ENCODE measurements at regions not wholly inside any gene's neighbourhood (a gene's known extent, or its start where the extent isn't known, plus 50 kb on each side); places are given as distances from the start of the nearest gene placed in this dataset.
"Not testable (repeated sequence)": the region's sequence is repeated elsewhere in the genome, so short reads cannot be mapped to it uniquely, and the experiment has no call there.

DNA sequence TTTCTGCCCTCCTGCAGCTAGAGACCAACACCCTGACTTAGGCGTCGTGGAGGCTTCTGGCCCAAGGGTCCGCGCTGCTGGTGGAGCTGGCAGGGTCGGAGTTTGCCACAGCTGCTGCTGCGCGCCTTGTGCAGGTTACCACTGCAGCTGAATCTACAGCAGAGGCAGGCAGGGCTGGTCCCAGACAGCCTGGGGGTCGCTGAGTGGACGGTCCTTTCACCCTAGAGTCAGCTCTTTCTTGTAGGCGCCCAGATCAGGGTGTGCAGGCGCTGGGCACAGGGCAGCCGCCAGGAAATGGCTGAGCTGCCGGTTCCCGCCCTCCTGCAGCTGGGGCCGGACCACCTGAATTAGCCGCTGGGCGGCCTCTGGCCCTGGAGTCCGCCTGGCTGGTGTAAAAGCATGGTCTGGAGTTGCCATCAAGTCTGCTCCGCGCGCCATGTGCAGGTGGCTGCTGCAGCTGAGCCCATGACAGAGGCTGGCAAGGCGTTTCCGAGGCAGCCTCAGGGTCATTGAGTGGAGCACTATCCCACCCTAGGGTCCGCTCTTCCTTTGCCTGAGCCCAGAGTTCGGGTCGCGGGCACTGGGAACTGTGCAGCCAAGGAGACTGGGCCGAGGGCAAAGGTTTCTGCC, 144.3 kb downstream of the CCDC74A start:
- TF ChIP-seq, protein P1, sequence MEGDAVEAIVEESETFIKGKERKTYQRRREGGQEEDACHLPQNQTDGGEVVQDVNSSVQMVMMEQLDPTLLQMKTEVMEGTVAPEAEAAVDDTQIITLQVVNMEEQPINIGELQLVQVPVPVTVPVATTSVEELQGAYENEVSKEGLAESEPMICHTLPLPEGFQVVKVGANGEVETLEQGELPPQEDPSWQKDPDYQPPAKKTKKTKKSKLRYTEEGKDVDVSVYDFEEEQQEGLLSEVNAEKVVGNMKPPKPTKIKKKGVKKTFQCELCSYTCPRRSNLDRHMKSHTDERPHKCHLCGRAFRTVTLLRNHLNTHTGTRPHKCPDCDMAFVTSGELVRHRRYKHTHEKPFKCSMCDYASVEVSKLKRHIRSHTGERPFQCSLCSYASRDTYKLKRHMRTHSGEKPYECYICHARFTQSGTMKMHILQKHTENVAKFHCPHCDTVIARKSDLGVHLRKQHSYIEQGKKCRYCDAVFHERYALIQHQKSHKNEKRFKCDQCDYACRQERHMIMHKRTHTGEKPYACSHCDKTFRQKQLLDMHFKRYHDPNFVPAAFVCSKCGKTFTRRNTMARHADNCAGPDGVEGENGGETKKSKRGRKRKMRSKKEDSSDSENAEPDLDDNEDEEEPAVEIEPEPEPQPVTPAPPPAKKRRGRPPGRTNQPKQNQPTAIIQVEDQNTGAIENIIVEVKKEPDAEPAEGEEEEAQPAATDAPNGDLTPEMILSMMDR (IDR thresholded peaks at IDR 0.05 in 4 of 5, conservative IDR thresholded peaks at IDR 0.05 in 1 of 5), result not testable (repeated sequence)
- TF ChIP-seq POLR2A (IDR thresholded peaks at IDR 0.05), result not testable (repeated sequence)
